ENCODE measurements at regions not wholly inside any gene's neighbourhood (a gene's known extent, or its start where the extent isn't known, plus 50 kb on each side); places are given as distances from the start of the nearest gene placed in this dataset.

GRCh38 chr2:221085341-221085900 lies 486.7 kb downstream of the EPHA4 start:
- TF ChIP-seq CTCF (IDR thresholded peaks at IDR 0.05) (no peak), POLR2AphosphoS5 (IDR thresholded peaks at IDR 0.05) (no peak)

Data from breast epithelium (tissue), 3 donors.